HG02970 (cell line): ENCODE measurements at regions not wholly inside any gene's neighbourhood (a gene's known extent, or its start where the extent isn't known, plus 50 kb on each side); places are given as distances from the start of the nearest gene placed in this dataset.
"Not testable (repeated sequence)": the region's sequence is repeated elsewhere in the genome, so short reads cannot be mapped to it uniquely, and the experiment has no call there.

Source experiments
- ATAC-seq: cut with Tn5 transposase; IDR thresholded peaks from one replicate; pipeline ENCODE4 v1.9.1; 2021; ENCODE audit warnings: mild to moderate bottlenecking, moderate library complexity, moderate number of reproducible peaks; ENCODE audit not compliant: unreplicated experiment, low FRiP score

GRCh38 chr1:192517716-192518355 is 57.7 kb upstream of the RGS1 start:
- ATAC-seq: not testable (repeated sequence)

GRCh38 chr1:192518700-192519099 is 56.9 kb upstream of the RGS1 start:
- peak; percentile 36 for ATAC-seq

- no peak for ATAC-seq
These were observed 53.8 kb upstream of the RGS1 start for GRCh38 chr1:192521734-192522133.

- ATAC-seq: no peak
These were observed 52.9 kb upstream of the RGS1 start for GRCh38 chr1:192522673-192523072.

GRCh38 chr1:192524223-192524622 is 51.4 kb upstream of the RGS1 start:
- ATAC-seq: no peak
